HEK293 (cell line): ENCODE measurements at regions not wholly inside any gene's neighbourhood (a gene's known extent, or its start where the extent isn't known, plus 50 kb on each side); places are given as distances from the start of the nearest gene placed in this dataset.

Source experiments
- CTCF ChIP-seq: fragments of 450-650 bp; formaldehyde crosslinking; IDR thresholded peaks from 2 replicates; pipeline ENCODE4 v1.5.1; 2016; ENCODE audit warnings: missing biosample characterization, missing genetic modification characterization
- KLF16 ChIP-seq: fragments of 450-650 bp; formaldehyde crosslinking; IDR thresholded peaks from 2 replicates; pipeline ENCODE4 v1.5.1; 2017; ENCODE audit warnings: missing biosample characterization, missing genetic modification characterization
- MEIS1 ChIP-seq: sonication (generic); formaldehyde crosslinking; IDR thresholded peaks from 2 replicates; pipeline ENCODE4 v1.8.1; 2022; ENCODE audit warnings: missing genetic modification reagents, mild to moderate bottlenecking, borderline replicate concordance
- REST ChIP-seq: fragments of 450-650 bp; formaldehyde crosslinking; IDR thresholded peaks from 2 replicates; pipeline ENCODE4 v1.5.1; 2016; ENCODE audit warnings: missing biosample characterization, missing genetic modification characterization
- ZBTB44 ChIP-seq: fragments of 450-650 bp; IDR thresholded peaks from 2 replicates; pipeline ENCODE4 v1.5.1; 2018; ENCODE audit warnings: missing biosample characterization, mild to moderate bottlenecking, missing genetic modification characterization
- ZNF292 ChIP-seq: fragments of 450-650 bp; formaldehyde crosslinking; IDR thresholded peaks from 2 replicates; pipeline ENCODE4 v1.5.1; 2016; ENCODE audit warnings: low read depth, missing biosample characterization, missing genetic modification characterization, borderline replicate concordance
- ZNF350 ChIP-seq: fragments of 450-650 bp; formaldehyde crosslinking; IDR thresholded peaks from 2 replicates; pipeline ENCODE4 v1.5.0; 2017; ENCODE audit warnings: missing biosample characterization, mild to moderate bottlenecking, missing genetic modification characterization
- ZNF398 ChIP-seq: fragments of 450-650 bp; formaldehyde crosslinking; IDR thresholded peaks from 2 replicates; pipeline ENCODE4 v1.5.1; 2017; ENCODE audit warnings: missing biosample characterization, missing genetic modification characterization
- ZNF518A ChIP-seq: fragments of 450-650 bp; formaldehyde crosslinking; conservative IDR thresholded peaks from 2 replicates; pipeline ENCODE4 v1.5.1; 2016; ENCODE audit warnings: low read depth, missing biosample characterization, missing genetic modification characterization
- ZNF560 ChIP-seq: fragments of 450-650 bp; formaldehyde crosslinking; IDR thresholded peaks from 2 replicates; pipeline ENCODE4 v1.5.1; 2017; ENCODE audit warnings: missing biosample characterization, missing genetic modification characterization, borderline replicate concordance
- ZNF670 ChIP-seq: fragments of 450-650 bp; formaldehyde crosslinking; IDR thresholded peaks from 2 replicates; pipeline ENCODE4 v1.5.1; 2016; ENCODE audit warnings: missing biosample characterization, missing genetic modification characterization, low read depth
- ZNF777 ChIP-seq: fragments of 450-650 bp; formaldehyde crosslinking; IDR thresholded peaks from 2 replicates; pipeline ENCODE4 v1.5.1; 2017; ENCODE audit warnings: missing biosample characterization, missing genetic modification characterization, borderline replicate concordance
- ZNF830 ChIP-seq: fragments of 450-650 bp; IDR thresholded peaks from 2 replicates; pipeline ENCODE4 v1.5.0; 2018; ENCODE audit warnings: missing biosample characterization, missing genetic modification characterization, low read depth, mild to moderate bottlenecking, moderate library complexity

GRCh38 chr1:74935446-74935845 lies 198.7 kb upstream of the LHX8 start:
- no peak for TF ChIP-seq ZBTB44 (tag by site-specific recombination)
- no peak for TF ChIP-seq CTCF (tag by site-specific recombination)
- no peak for TF ChIP-seq ZNF670 (tag by site-specific recombination)
- no peak for TF ChIP-seq ZNF518A
- no peak for TF ChIP-seq ZNF398 (tag by site-specific recombination)
- TF ChIP-seq KLF16: no peak
- no peak for TF ChIP-seq ZNF292 (tag by site-specific recombination)
- TF ChIP-seq ZNF560 (tag by site-specific recombination): no peak
- TF ChIP-seq ZNF350 (tag by site-specific recombination): no peak
- TF ChIP-seq REST (tag by site-specific recombination): no peak
- TF ChIP-seq ZNF830 (tag by site-specific recombination): no peak
- TF ChIP-seq ZNF777 (tag by site-specific recombination): no peak
- TF ChIP-seq MEIS1 (CRISPR knock-in tag): no peak
